Common myeloid progenitor, CD34-positive (primary cell): ENCODE measurements at regions not wholly inside any gene's neighbourhood (a gene's known extent, or its start where the extent isn't known, plus 50 kb on each side); places are given as distances from the start of the nearest gene placed in this dataset.

Experiments
- CTCF ChIA-PET: fragments of 350-600 bp; sonication (Branson Sonifier 250); formaldehyde crosslinking; loops from one replicate; lab custom pipeline; 2021; ENCODE audit warnings: antibody characterized with exemption; lab: Charles Lee
- POLR2A ChIA-PET: fragments of 350-600 bp; sonication (Branson Sonifier 250); formaldehyde crosslinking; loops from one replicate; lab custom pipeline; 2021; ENCODE audit warnings: antibody characterized with exemption; lab: Charles Lee
- DNase-seq, 3 donors: peaks; one replicate each; pipeline versions ENCODE4 v3.0.0 to v3.0.0-alpha.2; 2013
- H3K27ac ChIP-seq, 2 experiments: 1 replicate in 1 of 2; 2 replicates in 1 of 2; pipeline ENCODE4 v1.7.0; 2013; ENCODE audit warnings: inconsistent platforms in 2 of 2, low read length in 2 of 2, mild to moderate bottlenecking in 2 of 2, low read depth in 1 of 2, moderate library complexity in 1 of 2; ENCODE audit not compliant: severe bottlenecking in 2 of 2, insufficient read depth in 1 of 2, poor library complexity in 1 of 2
- H3K27me3 ChIP-seq, 5 experiments: replicated peaks in 2 of 5; 1 replicate in 3 of 5; 2 replicates in 2 of 5; pipeline versions ENCODE4 v1.6.1 to v1.7.0; 2013; ENCODE audit warnings: low read length in 4 of 5, mild to moderate bottlenecking in 2 of 5, moderate library complexity in 2 of 5, inconsistent platforms in 1 of 5; ENCODE audit not compliant: insufficient read depth in 5 of 5, control insufficient read depth in 4 of 5
- H3K36me3 ChIP-seq, 4 experiments: 1 replicate in 2 of 4; 2 replicates in 2 of 4; pipeline versions ENCODE4 v1.6.1 to v1.7.0; 2013; ENCODE audit warnings: low read length in 3 of 4, control low read depth in 1 of 4, mild to moderate bottlenecking in 1 of 4; ENCODE audit not compliant: control insufficient read depth in 4 of 4, insufficient read depth in 4 of 4
- H3K4me1 ChIP-seq, 4 experiments: 1 replicate in 3 of 4; 2 replicates in 1 of 4; pipeline versions ENCODE4 v1.6.1 to v1.7.1; 2013; ENCODE audit warnings: low read length in 3 of 4, mild to moderate bottlenecking in 3 of 4, control low read depth in 1 of 4, inconsistent platforms in 1 of 4, moderate library complexity in 1 of 4; ENCODE audit not compliant: control insufficient read depth in 4 of 4, insufficient read depth in 4 of 4; ENCODE audit errors: control extremely low read depth in 1 of 4
- H3K4me3 ChIP-seq, 7 experiments: 1 replicate in 4 of 7; 2 replicates in 3 of 7; pipeline versions ENCODE4 v1.5.1 to v1.7.0; 2013; ENCODE audit warnings: mild to moderate bottlenecking in 7 of 7, low read length in 6 of 7, moderate library complexity in 6 of 7, inconsistent platforms in 2 of 7, low read depth in 2 of 7, control low read depth in 1 of 7; ENCODE audit not compliant: insufficient read depth in 4 of 7, control insufficient read depth in 1 of 7; ENCODE audit errors: extremely low read depth in 1 of 7
- H3K9me3 ChIP-seq, 5 experiments: 1 replicate in 4 of 5; 2 replicates in 1 of 5; pipeline versions ENCODE4 v1.6.1 to v1.7.1; 2013; ENCODE audit warnings: low read length in 4 of 5, mild to moderate bottlenecking in 2 of 5, inconsistent platforms in 1 of 5, low read depth in 1 of 5, moderate library complexity in 1 of 5; ENCODE audit not compliant: control insufficient read depth in 4 of 5, insufficient read depth in 2 of 5; ENCODE audit errors: control extremely low read depth in 1 of 5
- WGBS: methylation state at CpG from one replicate; pipeline ENCODE4 v1.1.5; 2013; ENCODE audit not compliant: insufficient coverage; 5-methylcytosine and 5-hydroxymethylcytosine counted together

GRCh38 chr6:27178860-27179259, 68.6 kb upstream of the PRSS16 start:
- 39% methylated on average over 9 of the region's 15 CpGs for WGBS
- H3K27me3 ChIP-seq, result peaks cover 0 to 3% (median 0%) of the 10 kb centered on the region in 5 experiments
- no peak overlapping the region for H3K27ac ChIP-seq
- DNase-seq, result no peak
- ChIA-PET CTCF (interaction anchor here (0.6 kb wide), 1 partner anchor 41 kb away, joined by 4 read pairs; no protein-coding TSS in a partner anchor), POLR2A (no interaction called here)
- peaks cover 0 to 7% (median 2%) of the 10 kb centered on the region in 4 experiments for H3K4me1 ChIP-seq
- no peaks in the 10 kb centered on the region for H3K36me3 ChIP-seq
- H3K9me3 ChIP-seq, result peaks cover 0 to 8% (median 2%) of the 10 kb centered on the region in 5 experiments
- H3K4me3 ChIP-seq, result peak overlapping the region in 5 of 7 experiments; percentile 99 to 100 (median 99)

GRCh38 chr6:27183060-27183832, 64.3 kb upstream of the PRSS16 start:
- ChIA-PET POLR2A (no interaction called here), CTCF (interaction anchor here (2.4 kb wide), 1 partner anchor 13 kb away, joined by 5 read pairs; no protein-coding TSS in a partner anchor)
- no peak for DNase-seq
- no peak overlapping the region for H3K27ac ChIP-seq
- H3K27me3 ChIP-seq, result peaks cover 0 to 3% (median 0%) of the 10 kb centered on the region in 5 experiments
- peaks cover 0 to 12% (median 4%) of the 10 kb centered on the region in 4 experiments for H3K4me1 ChIP-seq
- no peak overlapping the region for H3K4me3 ChIP-seq
- H3K9me3 ChIP-seq, result peaks cover 0 to 8% (median 2%) of the 10 kb centered on the region in 5 experiments
- H3K36me3 ChIP-seq, result no peaks in the 10 kb centered on the region
- WGBS, result 100% methylated on average over 3 of the region's 9 CpGs

GRCh38 chr6:27187231-27188060, 60.1 kb upstream of the PRSS16 start:
- Histone ChIP-seq H3K9me3 (no peaks in the 10 kb centered on the region), H3K27ac (peak overlapping the region in 1 of 2 experiments; percentile 74), H3K4me3 (peak overlapping the region; percentile 13 to 96 (median 80)), H3K4me1 (peaks cover 0 to 10% (median 6%) of the 10 kb centered on the region in 4 experiments), H3K27me3 (peaks cover 0 to 2% (median 0%) of the 10 kb centered on the region in 5 experiments), H3K36me3 (no peaks in the 10 kb centered on the region)
- ChIA-PET POLR2A (interaction anchor here (0.6 kb wide), 1 partner anchor 33 kb away, joined by 5 read pairs; no protein-coding TSS in a partner anchor), CTCF (interaction anchor here (1.0 to 1.9 kb wide), 5 partner anchors 10 to 607 kb away, joined by 3 to 10 read pairs (median 3); no protein-coding TSS in a partner anchor)
- no peak for DNase-seq
- 51% methylated on average over 6 of the region's 13 CpGs for WGBS

- no peaks in the 10 kb centered on the region for H3K9me3 ChIP-seq
- H3K27ac ChIP-seq, result peak overlapping the region in 1 of 2 experiments; percentile 74
- DNase-seq, result peak; percentile 34 to 73 (median 61)
- 2% methylated on average over 25 of the region's 33 CpGs for WGBS
- ChIA-PET CTCF (interaction anchor here (1.0 to 1.9 kb wide), 5 partner anchors 11 to 606 kb away, joined by 3 to 10 read pairs (median 3); no protein-coding TSS in a partner anchor), POLR2A (no interaction called here)
- H3K4me1 ChIP-seq, result peaks cover 0 to 10% (median 6%) of the 10 kb centered on the region in 4 experiments
- peaks cover 0 to 2% (median 0%) of the 10 kb centered on the region in 5 experiments for H3K27me3 ChIP-seq
- peak overlapping the region; percentile 65 to 96 (median 80) for H3K4me3 ChIP-seq
- no peaks in the 10 kb centered on the region for H3K36me3 ChIP-seq
Measured at GRCh38 chr6:27188061-27188884, 59.2 kb upstream of the PRSS16 start.

- peak; percentile 81 to 86 (median 84) for DNase-seq
- CTCF ChIA-PET, result interaction anchor here (1.0 to 1.9 kb wide), 3 partner anchors 12 to 563 kb away, joined by 3 to 10 read pairs (median 6); no protein-coding TSS in a partner anchor
- Histone ChIP-seq H3K4me3 (peak overlapping the region; percentile 65 to 96 (median 80)), H3K36me3 (no peaks in the 10 kb centered on the region), H3K27ac (peak overlapping the region in 1 of 2 experiments; percentile 74), H3K27me3 (peaks cover 0 to 2% (median 0%) of the 10 kb centered on the region in 5 experiments), H3K9me3 (no peaks in the 10 kb centered on the region), H3K4me1 (peaks cover 0 to 10% (median 6%) of the 10 kb centered on the region in 4 experiments)
- POLR2A ChIA-PET, result no interaction called here
- WGBS, result 31% methylated on average over 8 of the region's 10 CpGs
Measured at GRCh38 chr6:27188885-27189418, 58.5 kb upstream of the PRSS16 start.

GRCh38 chr6:27190126-27190525, 57.4 kb upstream of the PRSS16 start:
- 100% methylated on average over 2 of the region's 5 CpGs for WGBS
- Histone ChIP-seq H3K9me3 (no peaks in the 10 kb centered on the region), H3K27me3 (peaks cover 0 to 2% (median 0%) of the 10 kb centered on the region in 5 experiments), H3K27ac (no peak overlapping the region), H3K4me1 (peaks cover 0 to 10% (median 6%) of the 10 kb centered on the region in 4 experiments), H3K4me3 (no peak overlapping the region), H3K36me3 (no peaks in the 10 kb centered on the region)
- ChIA-PET CTCF (interaction anchor here (0.7 to 0.9 kb wide), 4 partner anchors 19 to 707 kb away, joined by 3 read pairs; no protein-coding TSS in a partner anchor), POLR2A (no interaction called here)
- DNase-seq, result no peak
